ENCODE measurements at regions not wholly inside any gene's neighbourhood (a gene's known extent, or its start where the extent isn't known, plus 50 kb on each side); places are given as distances from the start of the nearest gene placed in this dataset.

DNA sequence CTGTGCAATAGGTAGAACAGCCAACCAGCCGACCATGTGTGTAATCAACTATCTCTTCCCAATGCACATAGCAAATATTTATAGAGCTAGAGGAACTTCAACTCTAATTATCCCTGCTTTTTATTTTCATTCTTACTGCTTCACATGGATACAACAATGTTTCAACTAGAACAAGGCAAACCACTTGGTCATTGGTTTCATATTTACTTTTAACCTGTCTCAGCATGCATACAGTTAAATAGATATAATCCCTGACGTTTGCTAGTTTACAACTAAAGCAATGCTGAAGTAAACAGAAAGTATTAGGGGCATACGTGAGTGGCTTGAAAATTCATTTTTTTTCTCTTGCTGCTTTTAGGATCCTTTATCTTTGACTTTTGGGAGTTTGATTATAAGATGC is 318.5 kb upstream of the MAP3K7 start:
- TF ChIP-seq, protein P1, sequence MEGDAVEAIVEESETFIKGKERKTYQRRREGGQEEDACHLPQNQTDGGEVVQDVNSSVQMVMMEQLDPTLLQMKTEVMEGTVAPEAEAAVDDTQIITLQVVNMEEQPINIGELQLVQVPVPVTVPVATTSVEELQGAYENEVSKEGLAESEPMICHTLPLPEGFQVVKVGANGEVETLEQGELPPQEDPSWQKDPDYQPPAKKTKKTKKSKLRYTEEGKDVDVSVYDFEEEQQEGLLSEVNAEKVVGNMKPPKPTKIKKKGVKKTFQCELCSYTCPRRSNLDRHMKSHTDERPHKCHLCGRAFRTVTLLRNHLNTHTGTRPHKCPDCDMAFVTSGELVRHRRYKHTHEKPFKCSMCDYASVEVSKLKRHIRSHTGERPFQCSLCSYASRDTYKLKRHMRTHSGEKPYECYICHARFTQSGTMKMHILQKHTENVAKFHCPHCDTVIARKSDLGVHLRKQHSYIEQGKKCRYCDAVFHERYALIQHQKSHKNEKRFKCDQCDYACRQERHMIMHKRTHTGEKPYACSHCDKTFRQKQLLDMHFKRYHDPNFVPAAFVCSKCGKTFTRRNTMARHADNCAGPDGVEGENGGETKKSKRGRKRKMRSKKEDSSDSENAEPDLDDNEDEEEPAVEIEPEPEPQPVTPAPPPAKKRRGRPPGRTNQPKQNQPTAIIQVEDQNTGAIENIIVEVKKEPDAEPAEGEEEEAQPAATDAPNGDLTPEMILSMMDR (IDR thresholded peaks at IDR 0.05; ENCODE audit: low read length): no peak
- no peak for TF ChIP-seq EZH2phosphoT487 (IDR thresholded peaks at IDR 0.05; ENCODE audit: low read length)

All from MM.1S (cell line).